ENCODE measurements at regions not wholly inside any gene's neighbourhood (a gene's known extent, or its start where the extent isn't known, plus 50 kb on each side); places are given as distances from the start of the nearest gene placed in this dataset.
"Not testable (repeated sequence)": the region's sequence is repeated elsewhere in the genome, so short reads cannot be mapped to it uniquely, and the experiment has no call there.

DNA sequence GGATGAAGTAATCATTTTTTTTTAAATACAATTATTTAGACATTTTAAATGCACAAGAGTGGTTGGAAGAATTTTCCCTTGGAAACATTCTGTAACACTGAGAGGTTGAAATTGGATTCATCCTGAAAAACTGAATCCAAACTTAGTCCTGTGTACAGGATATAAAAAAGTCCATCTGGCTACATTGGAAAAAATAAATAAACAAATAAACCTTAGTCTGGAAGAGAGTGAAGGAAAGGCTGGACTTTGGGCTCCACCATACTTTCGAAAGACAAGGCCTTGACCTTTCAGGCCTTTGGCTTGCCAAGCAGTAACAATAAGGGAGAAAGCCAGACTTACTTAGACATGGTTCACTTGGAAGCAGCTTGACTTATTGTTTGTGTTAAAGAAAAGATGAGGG lies 664.3 kb downstream of the TENT5A start:
- DNase-seq = no peak

DNA sequence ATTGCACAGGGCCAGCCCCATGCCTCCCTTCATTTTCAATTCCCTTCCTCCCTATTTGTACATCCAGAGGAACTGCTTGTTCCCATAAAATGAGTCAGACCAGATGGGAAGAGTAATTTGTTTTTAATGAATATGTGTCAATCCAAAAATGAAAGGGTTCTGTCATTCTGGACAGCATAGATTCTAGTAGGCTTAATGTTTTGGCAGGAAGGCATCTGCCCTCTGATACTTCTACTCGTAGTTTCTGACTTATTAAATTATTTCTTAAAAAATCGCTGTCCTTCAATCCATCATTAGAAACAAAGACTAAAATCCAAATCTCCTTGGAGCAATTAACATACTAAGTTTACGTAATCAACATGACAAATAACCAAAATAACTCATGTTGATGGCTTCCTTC lies 665.5 kb downstream of the TENT5A start:
- DNase-seq = no peak

DNA sequence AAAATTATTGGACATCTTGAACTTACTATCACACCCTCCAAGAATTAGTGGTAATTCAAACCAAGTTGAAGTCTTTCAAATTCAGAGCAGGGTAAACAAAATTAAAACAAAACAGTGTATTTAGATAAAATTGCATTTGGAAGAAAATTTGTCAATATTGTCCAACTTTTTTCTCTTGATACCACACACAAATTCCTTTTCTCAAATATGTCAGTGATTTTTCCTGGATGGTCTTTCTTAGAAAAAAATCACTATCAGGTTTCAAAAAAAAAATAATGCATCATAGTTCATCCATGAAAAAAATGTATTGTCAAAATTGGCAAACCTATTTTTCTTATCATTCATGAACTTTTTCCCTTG lies 667.1 kb downstream of the TENT5A start:
- DNase-seq = no peak

DNA sequence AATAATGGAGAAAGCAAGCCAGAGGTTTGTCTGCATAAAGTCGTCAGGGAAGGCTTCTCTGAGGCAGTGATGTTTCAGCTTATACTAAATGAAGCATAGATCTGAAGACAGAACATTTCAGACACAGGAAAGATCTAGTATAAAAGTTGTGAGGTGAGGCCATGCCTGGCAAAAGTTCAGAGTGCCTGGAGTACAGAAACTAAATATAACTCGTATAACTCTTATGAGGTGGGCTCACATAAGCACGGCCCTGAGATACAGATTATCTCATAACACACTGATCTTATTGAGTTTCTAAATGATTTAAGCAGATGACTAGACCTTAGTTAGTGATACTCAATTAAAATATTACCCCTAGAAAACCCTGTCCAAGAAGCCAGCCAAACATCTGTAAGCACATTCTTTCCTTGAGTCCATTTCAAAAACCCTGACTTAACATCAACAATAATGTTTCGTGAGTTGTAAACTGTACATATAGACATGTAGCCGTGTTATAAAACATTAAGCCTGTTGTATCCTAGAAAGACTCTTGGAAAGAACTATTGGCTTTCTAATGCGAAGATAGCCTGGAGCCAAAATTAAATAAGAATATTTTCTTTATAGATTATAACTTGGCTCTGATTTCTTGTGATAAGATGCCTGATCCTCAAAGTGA lies 667.6 kb downstream of the TENT5A start:
- no peak for DNase-seq

DNA sequence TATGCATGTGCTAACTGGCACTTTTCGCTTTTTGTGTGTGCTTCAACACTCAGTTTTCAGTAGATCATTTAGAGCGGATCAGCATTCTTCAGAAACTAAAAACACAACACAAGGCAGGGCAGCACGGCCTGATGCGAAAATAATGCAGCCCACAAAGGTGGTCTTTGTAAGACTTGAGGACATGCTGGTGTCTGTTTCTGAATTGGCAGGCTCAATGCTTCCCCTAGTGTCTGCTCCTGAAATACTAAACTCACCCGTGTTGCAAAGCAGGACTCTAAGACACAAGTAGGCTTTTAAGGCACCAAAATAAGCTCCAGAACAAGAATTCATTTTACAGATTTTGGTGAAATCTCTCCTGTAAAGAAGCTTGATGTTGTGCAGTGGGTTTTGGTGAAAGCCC lies 676.5 kb downstream of the TENT5A start:
- no peak for DNase-seq

DNA sequence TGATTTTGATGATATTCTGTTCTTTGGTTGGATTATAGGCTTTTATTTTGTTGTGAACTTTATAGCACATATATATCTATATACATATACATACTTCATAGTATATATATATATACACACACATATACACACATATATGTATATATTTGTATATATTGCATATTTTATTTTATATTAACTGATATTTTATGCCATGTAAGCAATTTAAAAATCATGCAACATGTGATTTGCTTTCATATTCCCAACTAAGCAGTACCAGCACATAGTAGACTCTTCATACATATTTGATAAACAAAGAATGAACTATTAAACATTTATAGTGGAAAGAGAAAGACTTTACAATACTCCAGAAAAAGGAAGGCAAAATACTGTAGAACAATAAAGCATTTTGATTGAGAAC lies 679.2 kb downstream of the TENT5A start:
- DNase-seq = no peak

DNA sequence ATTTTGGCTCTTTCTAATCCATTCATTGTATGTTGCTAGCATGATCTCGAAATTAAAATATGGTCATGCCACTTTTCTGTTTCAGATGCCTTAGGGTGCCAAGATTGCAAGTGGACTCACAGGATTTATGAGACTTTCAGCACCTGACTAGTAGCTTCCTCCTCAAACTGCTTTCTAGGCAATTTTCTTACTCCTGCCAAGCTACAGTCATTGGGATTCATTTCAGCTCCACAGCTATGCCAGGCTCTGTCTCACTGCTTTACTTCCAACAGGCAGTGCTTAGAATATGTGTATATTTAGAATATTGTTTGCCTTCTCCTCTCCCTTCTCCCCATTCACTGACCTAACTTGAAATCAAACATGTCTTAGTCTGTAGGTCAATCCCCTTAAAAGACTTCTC lies 681.4 kb downstream of the TENT5A start:
- no peak for DNase-seq

DNA sequence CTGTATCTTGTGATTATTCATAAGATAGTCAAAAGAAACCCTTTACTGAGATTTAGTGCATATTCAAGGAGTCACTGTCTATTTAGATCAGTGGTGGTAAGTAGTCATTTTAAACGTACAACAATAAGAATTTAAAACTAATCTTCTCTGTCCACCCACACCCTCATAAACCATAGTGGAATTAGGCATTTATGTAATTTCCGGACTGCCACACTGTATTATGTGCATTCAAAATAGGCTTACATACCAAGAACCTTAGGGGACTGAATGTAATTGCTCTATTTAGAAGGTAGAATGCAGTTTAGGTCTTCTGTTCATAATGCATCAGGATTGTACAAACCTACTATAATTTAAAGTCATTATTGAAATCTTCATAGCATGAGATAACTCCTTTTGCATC lies 685.4 kb downstream of the TENT5A start:
- DNase-seq = no peak

DNA sequence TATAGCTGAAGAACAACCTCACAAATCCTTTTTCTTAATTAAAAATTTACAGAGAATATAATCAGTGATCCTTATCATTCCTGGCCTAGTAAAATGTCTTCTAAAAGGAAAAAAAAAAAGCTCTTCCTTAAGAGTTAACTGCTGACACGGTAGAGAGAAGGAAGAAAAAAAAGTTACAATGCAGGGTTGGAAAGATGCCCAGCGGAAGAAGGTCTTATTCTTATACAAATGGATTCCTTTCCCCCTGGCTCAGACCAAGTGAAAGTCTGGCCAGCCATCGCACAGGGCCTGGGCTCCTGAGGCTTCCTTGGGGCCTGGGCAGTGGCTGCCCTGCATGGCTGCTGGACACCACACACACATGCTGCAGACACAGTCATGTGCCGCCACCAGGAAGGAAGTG lies 688.6 kb downstream of the TENT5A start:
- no peak for DNase-seq

DNA sequence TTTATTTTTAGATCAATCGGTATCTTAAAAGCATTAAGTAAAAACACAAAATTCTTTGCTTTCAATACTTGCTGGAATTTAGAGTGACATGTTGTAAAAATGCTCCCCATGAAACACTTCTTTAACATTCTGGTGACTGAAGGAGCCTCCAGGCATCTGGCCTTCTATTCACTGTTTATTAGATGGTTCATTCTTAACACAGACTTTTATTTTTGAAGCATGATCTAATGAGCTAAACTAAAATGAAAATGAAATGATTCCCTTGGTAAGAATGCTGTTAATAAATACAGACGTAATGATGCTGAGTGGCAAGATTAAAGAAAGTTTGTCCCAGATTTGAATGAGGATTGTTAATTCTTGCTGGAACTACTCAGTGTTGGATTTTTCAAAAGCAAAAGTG lies 698.4 kb downstream of the TENT5A start:
- DNase-seq = no peak

DNA sequence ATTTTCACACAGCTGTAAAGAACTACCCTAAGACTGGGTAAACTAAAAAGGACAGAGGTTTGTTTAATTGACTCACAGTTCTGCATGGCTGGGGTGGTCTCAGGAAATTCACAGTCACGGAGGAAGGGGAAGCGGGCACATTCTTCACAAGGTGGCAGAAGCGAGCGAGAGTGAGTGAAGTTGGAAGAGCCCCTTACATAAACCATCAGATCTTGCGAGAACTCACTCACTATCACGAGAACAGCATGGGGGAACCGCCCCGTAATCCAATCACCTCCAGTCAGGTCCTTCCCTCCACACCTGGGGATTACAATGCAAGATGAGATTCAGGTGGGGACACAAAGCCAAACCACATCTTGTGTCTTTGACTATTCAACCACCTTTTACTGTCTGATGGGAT lies 700.5 kb downstream of the TENT5A start:
- no peak for DNase-seq

DNA sequence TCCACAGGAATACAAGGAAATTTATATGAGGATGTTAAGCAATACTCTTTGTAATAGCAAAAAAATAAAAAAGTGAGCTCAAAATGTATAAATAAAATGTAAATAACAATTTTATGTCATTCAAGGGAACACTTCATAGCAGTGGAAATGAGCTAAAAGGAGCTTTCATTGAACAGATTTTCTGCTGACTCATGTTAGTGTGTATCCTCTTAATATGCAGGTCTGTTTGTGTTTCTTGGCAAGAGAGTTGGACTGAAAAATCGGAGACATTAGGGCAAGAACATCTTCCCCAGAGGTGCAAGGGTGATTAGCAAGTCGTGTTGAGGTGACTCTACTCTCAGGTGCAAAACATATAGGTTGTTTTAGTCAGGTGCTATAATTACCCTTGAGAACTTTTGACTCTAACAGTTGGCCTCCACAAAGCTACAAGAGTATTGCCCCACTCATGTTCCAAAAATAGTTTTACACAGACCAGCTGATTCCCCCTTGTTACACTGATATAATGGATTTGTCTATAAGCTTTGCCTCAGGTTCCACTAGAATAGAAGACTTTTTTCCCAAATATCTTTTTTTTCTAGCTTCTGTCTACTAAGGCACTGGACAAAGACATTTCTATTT lies 702.9 kb downstream of the TENT5A start:
- no peak for DNase-seq

DNA sequence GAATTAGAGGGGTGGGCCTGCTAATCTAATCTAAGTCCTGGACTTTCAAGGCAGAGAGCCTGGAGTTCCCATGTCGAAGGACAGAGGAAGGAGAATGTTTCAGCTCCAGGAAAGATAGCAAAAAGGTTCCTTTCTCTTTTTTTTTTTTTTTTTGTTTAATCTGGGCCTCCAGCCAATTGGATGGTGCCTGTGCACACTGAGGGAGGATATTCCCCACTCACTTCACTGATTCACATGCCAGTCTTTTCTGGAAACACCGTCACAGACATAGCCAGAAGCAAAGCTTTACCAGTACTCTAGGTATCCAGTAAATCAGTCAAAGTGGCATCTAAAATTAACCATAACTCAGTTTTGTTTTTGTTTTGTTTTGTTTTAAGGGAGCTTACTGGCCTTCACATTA lies 721.1 kb downstream of the TENT5A start:
- DNase-seq = no peak

DNA sequence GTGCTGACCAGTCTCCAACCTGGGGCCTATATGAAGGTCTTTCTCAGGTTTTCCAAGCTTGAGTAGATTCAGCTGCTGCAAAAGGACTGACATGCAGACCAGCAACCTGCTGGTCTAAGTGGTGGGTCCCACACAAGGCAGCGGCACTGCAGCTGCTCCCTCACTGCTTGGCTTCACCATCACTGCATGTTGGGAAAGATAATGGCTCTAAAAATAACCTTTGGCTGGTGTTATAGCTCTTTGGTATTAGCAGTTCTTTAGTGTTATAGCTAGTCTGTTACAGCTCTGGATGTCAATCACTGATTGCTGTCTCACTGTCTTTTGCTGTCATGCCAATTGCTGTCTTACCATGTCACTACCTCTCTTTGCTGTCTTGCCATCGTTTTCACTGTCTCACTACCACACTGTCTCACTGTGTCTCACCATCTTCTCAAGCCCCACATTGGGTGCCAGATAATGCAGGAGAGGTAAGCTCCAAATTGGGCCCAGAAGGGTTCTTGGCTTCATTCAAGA lies 726.4 kb downstream of the TENT5A start:
- DNase-seq = no peak

DNA sequence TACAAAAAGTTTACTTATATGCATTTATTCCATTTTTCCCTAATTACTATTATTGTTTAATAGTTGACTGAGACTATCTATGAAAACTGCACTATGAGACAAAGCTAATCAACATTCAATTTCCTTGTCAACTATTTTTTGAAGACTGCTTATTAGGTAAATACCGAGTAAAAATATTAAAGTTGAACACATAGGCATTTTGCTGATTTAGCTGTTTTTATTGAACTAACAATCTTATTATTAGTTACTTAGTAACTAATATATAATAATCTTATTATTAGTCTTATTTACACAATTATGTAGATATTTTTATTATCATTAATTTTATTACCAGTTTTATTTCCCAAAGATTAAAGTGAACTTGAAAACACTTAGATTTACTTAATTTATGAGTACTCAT lies 728.8 kb downstream of the TENT5A start:
- no peak for DNase-seq

DNA sequence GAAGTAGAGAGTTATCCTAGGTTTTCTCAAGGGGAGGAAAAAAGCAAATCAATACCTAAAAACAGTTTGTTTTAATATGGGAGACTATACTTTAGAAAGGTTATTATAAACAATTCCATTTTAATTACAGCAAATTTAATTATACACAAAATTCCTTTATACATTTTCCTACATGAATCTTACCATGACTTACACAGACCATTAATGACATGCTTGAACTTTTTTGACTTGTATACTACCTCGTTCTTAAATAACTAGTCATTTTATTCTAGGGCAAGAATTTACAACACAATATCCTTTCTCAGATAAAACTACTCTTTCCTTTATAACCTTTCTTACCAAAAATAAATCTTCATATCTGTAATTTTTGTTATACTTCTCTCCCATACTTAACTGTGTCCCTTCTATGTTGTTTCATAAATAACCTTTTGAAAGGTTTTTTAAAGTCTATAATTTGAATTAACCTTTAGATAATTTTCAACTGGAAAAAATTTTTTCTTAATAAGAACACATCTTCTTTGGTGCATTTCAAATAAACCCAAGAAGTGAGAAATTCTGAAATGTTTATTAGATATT lies 729.4 kb downstream of the TENT5A start:
- no peak for DNase-seq

DNA sequence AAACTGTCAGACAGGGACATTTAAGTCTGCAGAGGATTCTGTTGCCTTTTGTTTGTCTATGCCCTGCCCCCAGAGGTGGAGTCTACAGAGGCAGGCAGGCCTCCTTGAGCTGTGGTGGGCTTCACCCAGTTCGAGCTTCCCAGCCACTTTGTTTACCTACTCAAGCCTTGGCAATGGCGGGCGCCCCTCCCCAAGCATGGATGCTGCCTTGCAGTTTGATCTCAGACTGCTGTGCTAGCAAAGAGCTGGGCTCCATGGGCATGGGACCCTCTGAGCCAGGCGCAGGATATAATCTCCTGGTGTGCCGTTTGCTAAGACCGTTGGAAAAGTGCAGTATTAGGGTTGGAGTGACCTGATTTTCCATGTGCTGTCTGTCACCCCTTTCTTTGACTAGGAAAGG lies 734.9 kb downstream of the TENT5A start:
- not testable (repeated sequence) for DNase-seq

DNA sequence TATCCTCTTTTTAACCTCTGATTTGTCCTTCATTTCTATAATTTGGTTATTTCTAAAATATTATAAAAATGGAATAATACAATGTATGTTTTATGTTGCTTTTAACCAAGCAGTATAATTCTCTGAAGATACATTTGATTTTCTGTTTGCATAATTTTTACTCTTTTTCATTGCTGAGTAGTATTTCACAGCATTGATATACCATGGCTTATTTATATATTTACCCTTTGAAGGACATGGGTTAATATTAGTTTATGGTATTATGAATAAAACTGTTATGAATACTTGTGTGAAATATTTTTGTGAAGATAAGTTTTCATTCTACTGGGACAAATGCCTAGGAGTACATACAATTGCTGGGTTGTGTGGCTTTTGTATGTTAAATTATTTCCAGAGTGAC lies 748.6 kb downstream of the TENT5A start:
- DNase-seq = no peak

DNA sequence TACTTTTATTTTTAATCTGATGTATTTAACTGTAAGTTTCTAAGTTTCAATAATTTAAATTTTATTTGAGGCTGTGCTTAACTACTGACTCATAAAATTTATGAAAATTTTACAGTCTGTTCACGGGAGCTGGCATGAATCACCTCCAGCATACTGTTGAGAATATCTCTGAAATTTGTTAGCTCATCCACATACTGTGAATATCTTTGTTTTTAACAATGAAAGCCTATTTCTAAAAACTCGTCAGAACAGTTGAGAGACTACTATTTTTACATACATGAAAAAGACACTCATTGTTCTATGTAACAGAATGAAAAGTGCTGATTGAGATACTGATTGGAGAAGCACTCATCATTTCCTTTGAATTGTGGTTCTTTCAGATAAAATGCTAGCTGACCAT lies 749.3 kb downstream of the TENT5A start:
- DNase-seq = no peak

DNA sequence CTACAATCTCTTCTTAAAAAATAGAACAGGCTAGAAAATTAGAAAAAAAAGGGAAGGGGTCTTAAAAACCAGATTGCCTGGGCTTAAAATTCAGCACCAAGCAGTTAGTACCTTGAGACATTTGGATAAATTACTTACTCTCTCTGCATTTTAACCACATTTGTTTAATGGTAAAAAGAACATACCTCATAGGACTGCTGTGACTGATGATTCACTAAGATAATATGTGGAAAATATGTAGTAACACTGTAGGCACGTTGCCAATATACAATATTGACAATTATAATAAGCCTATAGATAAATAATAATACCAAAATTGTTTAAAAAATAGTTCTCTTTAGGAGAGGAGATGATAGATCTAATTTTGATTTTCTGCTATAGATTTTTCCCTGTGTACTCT lies 750.4 kb downstream of the TENT5A start:
- DNase-seq = no peak

DNA sequence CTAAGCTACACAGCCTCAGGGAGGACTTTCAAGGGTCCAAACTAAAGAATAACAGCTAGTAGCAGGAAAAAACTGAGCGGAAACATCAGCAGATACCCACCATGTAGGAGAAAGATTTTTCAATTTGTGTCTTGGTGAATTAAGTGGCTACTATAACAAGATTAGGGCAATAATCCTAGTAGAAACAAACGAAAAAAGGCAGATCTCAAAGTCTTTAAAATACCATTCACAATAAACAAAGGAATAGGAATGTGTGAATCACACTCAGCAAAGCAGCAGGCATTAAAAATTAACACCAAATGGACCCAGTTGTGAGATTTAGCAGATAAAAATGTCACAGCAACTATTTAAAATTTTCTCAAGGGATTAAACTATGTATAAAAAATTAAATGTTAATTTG lies 761.2 kb downstream of the TENT5A start:
- DNase-seq = no peak

DNA sequence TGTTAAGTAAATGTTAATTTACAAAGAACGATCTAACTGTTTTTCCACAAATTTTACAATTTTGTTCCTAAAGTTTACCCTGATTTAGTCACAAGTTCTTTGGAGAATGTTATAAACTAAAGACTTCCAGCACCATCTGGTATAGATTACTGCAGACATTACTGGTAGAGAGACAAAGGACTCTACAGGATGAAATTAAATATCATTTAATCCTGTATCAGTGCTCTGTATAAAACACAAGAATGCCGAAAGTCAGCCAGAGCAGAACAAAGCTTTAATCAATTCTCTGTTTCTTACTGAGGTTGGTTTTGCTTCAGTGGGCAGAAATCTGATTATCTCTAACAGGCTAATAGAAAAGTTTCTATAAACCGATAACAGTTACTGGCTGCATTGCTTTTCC lies 763.6 kb downstream of the TENT5A start:
- DNase-seq = no peak

DNA sequence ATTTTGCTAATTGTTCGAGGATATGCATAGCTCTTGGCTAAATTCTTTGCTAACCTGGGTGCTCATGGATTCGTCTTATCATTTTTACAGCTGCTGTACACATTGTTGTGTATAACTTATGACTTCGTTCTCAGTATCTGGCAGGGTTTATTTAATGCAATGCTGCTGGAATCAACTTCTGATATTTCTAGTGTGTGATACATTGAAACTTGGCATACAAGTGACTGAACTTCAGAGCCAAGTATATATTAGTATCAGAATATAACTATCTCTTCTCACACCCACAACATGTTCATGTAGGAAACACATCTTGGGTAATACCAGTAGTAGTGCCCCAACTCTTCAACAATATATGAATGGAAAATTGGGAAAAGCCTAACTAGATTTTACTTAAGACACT lies 764.2 kb downstream of the TENT5A start:
- no peak for DNase-seq

DNA sequence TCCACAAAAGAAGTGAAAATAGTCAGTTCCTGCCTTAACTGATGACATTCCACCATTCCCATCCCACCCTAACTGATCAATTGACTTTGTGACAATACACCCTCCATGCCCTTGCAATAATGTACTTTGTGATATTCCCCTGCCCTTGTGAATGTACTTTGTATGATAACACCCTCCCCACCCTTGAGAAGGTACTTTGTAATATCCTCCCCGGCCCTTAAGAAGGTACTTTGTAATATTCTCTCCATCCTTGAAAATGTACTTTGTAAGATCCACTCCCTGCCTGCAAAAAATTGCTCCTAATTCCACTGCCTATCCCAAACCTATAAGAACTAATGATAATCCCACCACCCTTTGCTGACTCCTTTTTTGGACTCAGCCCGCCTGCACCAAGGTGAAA lies 771.3 kb downstream of the TENT5A start:
- not testable (repeated sequence) for DNase-seq

DNA sequence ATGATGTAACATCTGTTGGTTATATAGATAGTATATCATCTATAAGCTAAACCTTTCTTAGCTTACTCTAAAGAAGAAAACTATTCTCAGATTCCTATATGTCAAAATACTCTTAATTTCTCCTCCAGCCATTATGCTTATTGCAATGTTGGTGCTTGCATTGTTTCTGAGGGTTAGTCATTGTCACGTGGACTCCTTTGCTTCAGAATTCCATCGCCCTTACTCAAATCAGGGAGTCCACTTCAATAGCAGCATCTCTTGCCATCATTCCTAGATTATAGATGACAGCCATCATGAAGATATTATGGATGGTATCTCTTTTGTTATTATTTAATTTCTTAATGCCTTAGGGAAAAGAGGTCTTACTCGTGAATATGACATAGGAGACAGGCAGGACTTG lies 776.1 kb downstream of the TENT5A start:
- DNase-seq = no peak
